ENCODE measurements at regions not wholly inside any gene's neighbourhood (a gene's known extent, or its start where the extent isn't known, plus 50 kb on each side); places are given as distances from the start of the nearest gene placed in this dataset.

DNA sequence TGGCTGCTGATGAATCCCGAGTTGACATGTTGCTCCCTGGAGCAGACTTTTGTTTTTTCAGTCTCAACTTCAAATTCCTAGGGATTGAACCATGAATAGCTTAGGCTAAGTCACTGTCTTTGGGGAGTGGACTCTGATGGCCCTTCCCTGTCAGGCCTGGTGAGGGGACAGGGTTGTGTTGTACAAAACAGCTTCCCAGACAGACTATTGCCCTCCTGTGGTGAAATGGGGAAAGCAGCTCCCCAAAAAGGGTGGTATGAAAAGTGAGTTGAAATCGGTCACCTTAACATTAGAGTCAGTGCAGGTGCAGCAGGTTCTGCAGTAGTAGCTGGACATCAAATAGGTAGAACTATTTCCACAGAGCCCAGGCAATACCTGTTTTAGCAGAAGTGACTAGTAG lies 775.6 kb downstream of the ROBO2 start:
- TF ChIP-seq, protein P1, sequence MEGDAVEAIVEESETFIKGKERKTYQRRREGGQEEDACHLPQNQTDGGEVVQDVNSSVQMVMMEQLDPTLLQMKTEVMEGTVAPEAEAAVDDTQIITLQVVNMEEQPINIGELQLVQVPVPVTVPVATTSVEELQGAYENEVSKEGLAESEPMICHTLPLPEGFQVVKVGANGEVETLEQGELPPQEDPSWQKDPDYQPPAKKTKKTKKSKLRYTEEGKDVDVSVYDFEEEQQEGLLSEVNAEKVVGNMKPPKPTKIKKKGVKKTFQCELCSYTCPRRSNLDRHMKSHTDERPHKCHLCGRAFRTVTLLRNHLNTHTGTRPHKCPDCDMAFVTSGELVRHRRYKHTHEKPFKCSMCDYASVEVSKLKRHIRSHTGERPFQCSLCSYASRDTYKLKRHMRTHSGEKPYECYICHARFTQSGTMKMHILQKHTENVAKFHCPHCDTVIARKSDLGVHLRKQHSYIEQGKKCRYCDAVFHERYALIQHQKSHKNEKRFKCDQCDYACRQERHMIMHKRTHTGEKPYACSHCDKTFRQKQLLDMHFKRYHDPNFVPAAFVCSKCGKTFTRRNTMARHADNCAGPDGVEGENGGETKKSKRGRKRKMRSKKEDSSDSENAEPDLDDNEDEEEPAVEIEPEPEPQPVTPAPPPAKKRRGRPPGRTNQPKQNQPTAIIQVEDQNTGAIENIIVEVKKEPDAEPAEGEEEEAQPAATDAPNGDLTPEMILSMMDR (IDR thresholded peaks at IDR 0.05; ENCODE audit: insufficient read depth, low read length, poor library complexity, severe bottlenecking), result no peak
- TF ChIP-seq EZH2phosphoT487 (conservative IDR thresholded peaks at IDR 0.05; ENCODE audit: low read length), result no peak
